ENCODE measurements at regions not wholly inside any gene's neighbourhood (a gene's known extent, or its start where the extent isn't known, plus 50 kb on each side); places are given as distances from the start of the nearest gene placed in this dataset.

DNA sequence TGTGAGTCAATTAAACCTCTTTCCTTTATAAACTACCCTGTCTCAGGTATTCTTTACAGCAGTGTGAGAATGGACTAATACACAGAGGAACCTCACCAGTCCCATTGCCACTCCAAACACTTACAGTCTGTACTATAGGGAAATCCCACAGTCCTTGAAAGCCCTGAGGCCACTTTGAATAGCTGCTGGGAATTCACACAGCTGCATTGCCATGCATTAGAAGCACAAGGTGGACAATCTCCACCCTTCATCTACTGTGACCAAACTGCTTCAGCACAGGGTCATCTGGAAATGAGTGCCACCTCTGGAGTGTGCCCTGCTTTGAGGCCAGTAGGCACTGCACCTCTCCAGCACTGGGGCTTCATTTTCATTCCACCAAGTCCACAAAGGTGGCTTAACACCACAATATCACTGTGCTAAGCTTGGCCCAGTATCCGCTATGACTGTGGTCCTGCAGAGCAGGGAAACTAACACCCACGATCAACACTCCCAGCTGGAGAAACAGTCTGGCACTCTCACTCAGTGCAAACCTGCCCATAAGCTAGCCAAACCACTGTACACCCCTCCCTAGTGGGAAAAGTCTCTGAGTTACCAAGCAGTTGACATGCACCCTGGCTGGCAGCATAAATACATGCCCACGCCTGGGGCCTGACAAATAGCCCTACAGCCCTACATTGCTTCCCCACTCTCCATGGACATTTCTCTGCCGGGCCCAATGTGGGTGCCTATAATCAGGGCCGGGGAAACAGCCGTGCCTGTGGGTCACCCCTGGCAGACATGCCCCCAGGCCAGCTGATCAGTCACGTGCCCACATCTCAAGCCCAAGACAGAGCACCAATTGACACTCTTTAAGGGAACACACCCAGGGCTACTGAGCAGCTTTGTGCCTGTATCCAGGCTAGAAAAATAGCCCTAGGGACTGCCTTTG is 294.3 kb upstream of the MGAT4C start:
- no peak for TF ChIP-seq POLR2AphosphoS5 (IDR thresholded peaks at IDR 0.05)
- TF ChIP-seq, protein P1, sequence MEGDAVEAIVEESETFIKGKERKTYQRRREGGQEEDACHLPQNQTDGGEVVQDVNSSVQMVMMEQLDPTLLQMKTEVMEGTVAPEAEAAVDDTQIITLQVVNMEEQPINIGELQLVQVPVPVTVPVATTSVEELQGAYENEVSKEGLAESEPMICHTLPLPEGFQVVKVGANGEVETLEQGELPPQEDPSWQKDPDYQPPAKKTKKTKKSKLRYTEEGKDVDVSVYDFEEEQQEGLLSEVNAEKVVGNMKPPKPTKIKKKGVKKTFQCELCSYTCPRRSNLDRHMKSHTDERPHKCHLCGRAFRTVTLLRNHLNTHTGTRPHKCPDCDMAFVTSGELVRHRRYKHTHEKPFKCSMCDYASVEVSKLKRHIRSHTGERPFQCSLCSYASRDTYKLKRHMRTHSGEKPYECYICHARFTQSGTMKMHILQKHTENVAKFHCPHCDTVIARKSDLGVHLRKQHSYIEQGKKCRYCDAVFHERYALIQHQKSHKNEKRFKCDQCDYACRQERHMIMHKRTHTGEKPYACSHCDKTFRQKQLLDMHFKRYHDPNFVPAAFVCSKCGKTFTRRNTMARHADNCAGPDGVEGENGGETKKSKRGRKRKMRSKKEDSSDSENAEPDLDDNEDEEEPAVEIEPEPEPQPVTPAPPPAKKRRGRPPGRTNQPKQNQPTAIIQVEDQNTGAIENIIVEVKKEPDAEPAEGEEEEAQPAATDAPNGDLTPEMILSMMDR (IDR thresholded peaks at IDR 0.05): no peak
- no peak for TF ChIP-seq POLR2A (IDR thresholded peaks at IDR 0.05)
- TF ChIP-seq EP300 (IDR thresholded peaks at IDR 0.05): no peak
